ENCODE measurements at regions not wholly inside any gene's neighbourhood (a gene's known extent, or its start where the extent isn't known, plus 50 kb on each side); places are given as distances from the start of the nearest gene placed in this dataset.

GRCh38 chr4:20333141-20333715 lies 81.5 kb downstream of the SLIT2 start:
- Histone ChIP-seq H3K36me3 (ENCODE audit: insufficient read depth) (no peaks in the 10 kb centered on the region), H2AFZ (ENCODE audit: low read depth) (no peak overlapping the region), H3K9ac (no peak overlapping the region), H3K4me1 (ENCODE audit: low read depth, poor library complexity, severe bottlenecking) (no peaks in the 10 kb centered on the region), H3K79me2 (ENCODE audit: insufficient read depth, low read depth) (no peaks in the 10 kb centered on the region), H4K20me1 (ENCODE audit: insufficient read depth) (no peaks in the 10 kb centered on the region), H3K4me3 (IDR thresholded peaks at IDR 0.05; ENCODE audit: insufficient read depth, low read depth, low read length) (no peak overlapping the region), H3K4me2 (no peak overlapping the region), H3K27me3 (ENCODE audit: insufficient read depth, low read depth) (no peaks in the 10 kb centered on the region), H3K27ac (no peak overlapping the region)
- no peak for TF ChIP-seq CTCF (conservative IDR thresholded peaks at IDR 0.05; ENCODE audit: low read depth, low read length)

GRCh38 chr4:20337261-20337664 lies 85.6 kb downstream of the SLIT2 start:
- Histone ChIP-seq H3K36me3 (ENCODE audit: insufficient read depth) (no peaks in the 10 kb centered on the region), H3K4me3 (IDR thresholded peaks at IDR 0.05; ENCODE audit: insufficient read depth, low read depth, low read length) (no peak overlapping the region), H2AFZ (ENCODE audit: low read depth) (no peak overlapping the region), H3K27ac (no peak overlapping the region), H3K79me2 (ENCODE audit: insufficient read depth, low read depth) (no peaks in the 10 kb centered on the region), H3K4me2 (no peak overlapping the region), H3K9ac (no peak overlapping the region), H3K27me3 (ENCODE audit: insufficient read depth, low read depth) (no peaks in the 10 kb centered on the region), H3K4me1 (ENCODE audit: low read depth, poor library complexity, severe bottlenecking) (no peaks in the 10 kb centered on the region), H4K20me1 (ENCODE audit: insufficient read depth) (no peaks in the 10 kb centered on the region)
- no peak for TF ChIP-seq CTCF (conservative IDR thresholded peaks at IDR 0.05; ENCODE audit: low read depth, low read length)

- Histone ChIP-seq H3K27me3 (ENCODE audit: insufficient read depth, low read depth) (no peaks in the 10 kb centered on the region), H3K4me3 (IDR thresholded peaks at IDR 0.05; ENCODE audit: insufficient read depth, low read depth, low read length) (no peak overlapping the region), H3K36me3 (ENCODE audit: insufficient read depth) (no peaks in the 10 kb centered on the region), H2AFZ (ENCODE audit: low read depth) (no peak overlapping the region), H3K4me2 (no peak overlapping the region), H3K9ac (no peak overlapping the region), H3K4me1 (ENCODE audit: low read depth, poor library complexity, severe bottlenecking) (no peaks in the 10 kb centered on the region), H3K79me2 (ENCODE audit: insufficient read depth, low read depth) (no peaks in the 10 kb centered on the region), H3K27ac (no peak overlapping the region), H4K20me1 (ENCODE audit: insufficient read depth) (no peaks in the 10 kb centered on the region)
- no peak for TF ChIP-seq CTCF (conservative IDR thresholded peaks at IDR 0.05; ENCODE audit: low read depth, low read length)
Measured at GRCh38 chr4:20338841-20339240, 87.1 kb downstream of the SLIT2 start.

GRCh38 chr4:20341134-20341738 lies 89.5 kb downstream of the SLIT2 start:
- Histone ChIP-seq H3K36me3 (ENCODE audit: insufficient read depth) (no peaks in the 10 kb centered on the region), H3K4me3 (IDR thresholded peaks at IDR 0.05; ENCODE audit: insufficient read depth, low read depth, low read length) (no peak overlapping the region), H3K4me1 (ENCODE audit: low read depth, poor library complexity, severe bottlenecking) (no peaks in the 10 kb centered on the region), H3K27ac (no peak overlapping the region), H3K27me3 (ENCODE audit: insufficient read depth, low read depth) (no peaks in the 10 kb centered on the region), H4K20me1 (ENCODE audit: insufficient read depth) (no peaks in the 10 kb centered on the region), H2AFZ (ENCODE audit: low read depth) (no peak overlapping the region), H3K9ac (no peak overlapping the region), H3K79me2 (ENCODE audit: insufficient read depth, low read depth) (no peaks in the 10 kb centered on the region), H3K4me2 (no peak overlapping the region)
- no peak for TF ChIP-seq CTCF (conservative IDR thresholded peaks at IDR 0.05; ENCODE audit: low read depth, low read length)
